Right cardiac atrium (tissue), 5 donors: ENCODE measurements at regions not wholly inside any gene's neighbourhood (a gene's known extent, or its start where the extent isn't known, plus 50 kb on each side); places are given as distances from the start of the nearest gene placed in this dataset.

Experiments used
- ATAC-seq, 2 donors: fragments of 200-7000 bp; cut with Tn5 transposase; one replicate each; pipeline versions ENCODE4 v1.8.0 to v1.9.1; 2020; ENCODE audit warnings: moderate library complexity in 2 of 2, mild to moderate bottlenecking in 1 of 2
- DNase-seq, 3 donors: peaks; one replicate each; pipeline ENCODE4 v3.0.0-alpha.2; 2020
- H3K27ac ChIP-seq: one replicate; pipeline ENCODE4 v1.5.1; 2013; ENCODE audit warnings: mild to moderate bottlenecking, low read length, control low read depth, moderate library complexity
- H3K27me3 ChIP-seq: one replicate; pipeline ENCODE4 v1.6.1; 2013; ENCODE audit not compliant: control insufficient read depth, insufficient read depth
- H3K4me1 ChIP-seq: one replicate; pipeline ENCODE4 v1.6.1; 2013; ENCODE audit warnings: low read length; ENCODE audit not compliant: control insufficient read depth, insufficient read depth
- H3K4me3 ChIP-seq: one replicate; pipeline ENCODE4 v1.5.1; 2013; ENCODE audit warnings: low read length, control low read depth
- H3K9me3 ChIP-seq: one replicate; pipeline ENCODE4 v1.6.1; 2013; ENCODE audit warnings: low read length; ENCODE audit not compliant: control insufficient read depth
- WGBS: extraction: QIAGEN DNeasy Blood & Tissue Kit; methylation state at CpG from one replicate; pipeline ENCODE4 v1.1.7; 2013; 5-methylcytosine and 5-hydroxymethylcytosine counted together
- intact Hi-C, 4 donors: fragments of 100-400 bp; cut with DNase I; formaldehyde crosslinking; loops; one replicate each; pipeline versions ENCODE4 v1.11.0 to v1.14.0; 2022 to 2023
- donor health status: healthy with polysubstance abuse.
- donor health status: DM: no; HTN: yes; CAD: no.
- donor health status: DM: no; HTN: no; CAD: no.
- donor health status: DM: no; HTN: yes; CAD: no; lungs with severe emphysema.
- donor health status: DM: yes; HTN: yes; CAD: no.

GRCh38 chr7:113825832-113826231 is 93.0 kb downstream of the PPP1R3A start:
- intact Hi-C loops, result no loop called here
- no peaks in the 10 kb centered on the region for H3K4me1 ChIP-seq
- no peaks in the 10 kb centered on the region for H3K27me3 ChIP-seq
- no peak overlapping the region for H3K27ac ChIP-seq
- H3K9me3 ChIP-seq, result no peaks in the 10 kb centered on the region
- 87% methylated on average over 1 of the region's 1 CpG for WGBS
- no peak for DNase-seq
- ATAC-seq, result no peak
- no peak overlapping the region for H3K4me3 ChIP-seq

- H3K4me3 ChIP-seq, result no peak overlapping the region
- WGBS, result 56% methylated on average over 3 of the region's 3 CpGs
- ATAC-seq (peak; percentile 51 to 68), DNase-seq (no peak)
- H3K4me1 ChIP-seq, result no peaks in the 10 kb centered on the region
- no peaks in the 10 kb centered on the region for H3K9me3 ChIP-seq
- no peaks in the 10 kb centered on the region for H3K27me3 ChIP-seq
- peak overlapping the region; percentile 19 for H3K27ac ChIP-seq
- intact Hi-C loops, result no loop called here
These were observed 94.5 kb downstream of the PPP1R3A start for GRCh38 chr7:113824117-113824823.

- H3K4me3 ChIP-seq, result no peak overlapping the region
- WGBS, result 75% methylated on average over 1 of the region's 1 CpG
- H3K27ac ChIP-seq, result no peak overlapping the region
- intact Hi-C loops, result no loop called here
- H3K9me3 ChIP-seq, result no peaks in the 10 kb centered on the region
- H3K4me1 ChIP-seq, result no peaks in the 10 kb centered on the region
- ATAC-seq (peak in 1 of 2 donors; percentile 36), DNase-seq (no peak)
- H3K27me3 ChIP-seq, result no peaks in the 10 kb centered on the region
These were observed 99.3 kb downstream of the PPP1R3A start for GRCh38 chr7:113819474-113819873.

- no peaks in the 10 kb centered on the region for H3K27me3 ChIP-seq
- DNase-seq, result no peak
- ATAC-seq, result no peak
These were observed 102.2 kb downstream of the PPP1R3A start for GRCh38 chr7:113816639-113817038.

GRCh38 chr7:113813471-113813870 is 105.3 kb downstream of the PPP1R3A start:
- H3K27ac ChIP-seq, result no peak overlapping the region
- peaks cover 1% of the 10 kb centered on the region for H3K4me1 ChIP-seq
- DNase-seq (no peak), ATAC-seq (no peak)
- no peak overlapping the region for H3K4me3 ChIP-seq
- H3K27me3 ChIP-seq, result no peaks in the 10 kb centered on the region
- intact Hi-C loops, result no loop called here
- WGBS, result 0% methylated on average over 1 of the region's 1 CpG
- H3K9me3 ChIP-seq, result no peaks in the 10 kb centered on the region

More at GRCh38 chr7:113816639-113817038, 102.2 kb downstream of the PPP1R3A start:
- Histone ChIP-seq H3K9me3 (no peaks in the 10 kb centered on the region), H3K4me1 (peaks cover 1% of the 10 kb centered on the region), H3K4me3 (no peak overlapping the region), H3K27ac (no peak overlapping the region)
- intact Hi-C loops, result no loop called here

GRCh38 chr7:113812591-113813255 is 106.1 kb downstream of the PPP1R3A start:
- H3K27ac ChIP-seq, result no peak overlapping the region
- 65% methylated on average over 3 of the region's 3 CpGs for WGBS
- peaks cover 1% of the 10 kb centered on the region for H3K4me1 ChIP-seq
- DNase-seq, result no peak
- ATAC-seq, result no peak
- no peaks in the 10 kb centered on the region for H3K9me3 ChIP-seq
- H3K4me3 ChIP-seq, result no peak overlapping the region
- no peaks in the 10 kb centered on the region for H3K27me3 ChIP-seq
- intact Hi-C loops, result no loop called here

- Histone ChIP-seq H3K4me1 (peaks cover 1% of the 10 kb centered on the region), H3K27ac (no peak overlapping the region), H3K4me3 (no peak overlapping the region), H3K9me3 (no peaks in the 10 kb centered on the region), H3K27me3 (no peaks in the 10 kb centered on the region)
- intact Hi-C loops, result no loop called here
- DNase-seq (no peak), ATAC-seq (no peak)
- 77% methylated on average over 1 of the region's 1 CpG for WGBS
These were observed 108.6 kb downstream of the PPP1R3A start for GRCh38 chr7:113810080-113810744.

GRCh38 chr7:113809581-113809980 is 109.2 kb downstream of the PPP1R3A start:
- peaks cover 1% of the 10 kb centered on the region for H3K4me1 ChIP-seq
- DNase-seq (no peak), ATAC-seq (no peak)
- H3K27me3 ChIP-seq, result no peaks in the 10 kb centered on the region
- intact Hi-C loops, result no loop called here
- WGBS, result 70% methylated on average over 3 of the region's 3 CpGs
- H3K4me3 ChIP-seq, result no peak overlapping the region
- H3K27ac ChIP-seq, result no peak overlapping the region
- no peaks in the 10 kb centered on the region for H3K9me3 ChIP-seq

- DNase-seq (no peak), ATAC-seq (no peak)
- Histone ChIP-seq H3K27me3 (no peaks in the 10 kb centered on the region), H3K9me3 (no peaks in the 10 kb centered on the region), H3K4me1 (peaks cover under 1% of the 10 kb centered on the region), H3K4me3 (no peak overlapping the region), H3K27ac (no peak overlapping the region)
- intact Hi-C loops, result no loop called here
- 83% methylated on average over 7 of the region's 7 CpGs for WGBS
These were observed 112.0 kb downstream of the PPP1R3A start for GRCh38 chr7:113806633-113807327.

GRCh38 chr7:113805976-113806375 is 112.8 kb downstream of the PPP1R3A start:
- ATAC-seq (no peak), DNase-seq (no peak)
- Histone ChIP-seq H3K4me3 (no peak overlapping the region), H3K27me3 (no peaks in the 10 kb centered on the region), H3K27ac (no peak overlapping the region), H3K9me3 (no peaks in the 10 kb centered on the region), H3K4me1 (no peaks in the 10 kb centered on the region)
- 63% methylated on average over 1 of the region's 1 CpG for WGBS
- intact Hi-C loops, result no loop called here
